Dermis blood vessel endothelial cell (primary cell): ENCODE measurements at regions not wholly inside any gene's neighbourhood (a gene's known extent, or its start where the extent isn't known, plus 50 kb on each side); places are given as distances from the start of the nearest gene placed in this dataset.

Experiments
- DNase-seq: peaks from one replicate; pipeline ENCODE4 v3.0.0; 2010

GRCh38 chr15:25051399-25052154 is 96.8 kb downstream of the SNRPN start:
- no peak for DNase-seq

GRCh38 chr15:25052191-25052999 is 97.6 kb downstream of the SNRPN start:
- no peak for DNase-seq

- DNase-seq, result no peak
Measured at GRCh38 chr15:25053000-25053815, 98.4 kb downstream of the SNRPN start.

- no peak for DNase-seq
Measured at GRCh38 chr15:25054329-25054728, 99.5 kb downstream of the SNRPN start.

GRCh38 chr15:25054943-25055342 is 100.2 kb downstream of the SNRPN start:
- no peak for DNase-seq

GRCh38 chr15:25055356-25056068 is 100.7 kb downstream of the SNRPN start:
- no peak for DNase-seq

- DNase-seq, result no peak
Measured at GRCh38 chr15:25056484-25057425, 102.0 kb downstream of the SNRPN start.

GRCh38 chr15:25057574-25057973 is 102.8 kb downstream of the SNRPN start:
- no peak for DNase-seq

- no peak for DNase-seq
Measured at GRCh38 chr15:25058080-25058785, 103.4 kb downstream of the SNRPN start.

GRCh38 chr15:25059698-25060471 is 105.1 kb downstream of the SNRPN start:
- DNase-seq, result no peak

- DNase-seq, result no peak
Measured at GRCh38 chr15:25060472-25060803, 105.7 kb downstream of the SNRPN start.

GRCh38 chr15:25060996-25061620 is 106.3 kb downstream of the SNRPN start:
- no peak for DNase-seq

GRCh38 chr15:25061808-25062550 is 107.2 kb downstream of the SNRPN start:
- no peak for DNase-seq

GRCh38 chr15:25062551-25063430 is 108.0 kb downstream of the SNRPN start:
- no peak for DNase-seq

GRCh38 chr15:25065286-25065685 is 110.5 kb downstream of the SNRPN start:
- DNase-seq, result no peak

- DNase-seq, result no peak
Measured at GRCh38 chr15:25065876-25066275, 111.1 kb downstream of the SNRPN start.

GRCh38 chr15:25066708-25067107 is 111.9 kb downstream of the SNRPN start:
- DNase-seq, result no peak
